Hippocampal formation (tissue), 2 donors: ENCODE measurements at regions not wholly inside any gene's neighbourhood (a gene's known extent, or its start where the extent isn't known, plus 50 kb on each side); places are given as distances from the start of the nearest gene placed in this dataset.

Source experiments
- DNase-seq, 2 donors: peaks; one replicate each; lab custom pipeline; 2025; lab: John Stamatoyannopoulos, UW

DNA sequence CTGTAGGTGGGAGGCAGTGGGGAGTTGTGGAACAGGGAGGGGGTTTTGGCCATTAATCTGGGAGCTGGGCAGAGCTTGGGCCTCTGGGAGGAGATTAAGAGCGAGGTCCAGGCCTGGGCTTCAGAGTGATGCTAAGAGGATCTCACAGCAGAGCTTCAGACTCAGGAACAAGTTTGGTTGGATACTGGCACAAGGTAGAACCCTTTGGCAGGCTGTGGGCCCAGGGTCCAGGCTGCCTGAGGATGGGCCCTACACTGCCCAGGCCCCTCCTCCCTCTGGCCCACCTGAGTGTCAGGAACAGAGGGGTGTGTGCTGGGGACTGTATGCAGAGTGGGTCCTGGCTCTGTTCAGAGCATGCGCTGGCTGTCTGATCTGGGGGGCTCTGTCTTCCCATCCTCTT lies 334.9 kb downstream of the CYP26B1 start:
- DNase-seq: no peak

DNA sequence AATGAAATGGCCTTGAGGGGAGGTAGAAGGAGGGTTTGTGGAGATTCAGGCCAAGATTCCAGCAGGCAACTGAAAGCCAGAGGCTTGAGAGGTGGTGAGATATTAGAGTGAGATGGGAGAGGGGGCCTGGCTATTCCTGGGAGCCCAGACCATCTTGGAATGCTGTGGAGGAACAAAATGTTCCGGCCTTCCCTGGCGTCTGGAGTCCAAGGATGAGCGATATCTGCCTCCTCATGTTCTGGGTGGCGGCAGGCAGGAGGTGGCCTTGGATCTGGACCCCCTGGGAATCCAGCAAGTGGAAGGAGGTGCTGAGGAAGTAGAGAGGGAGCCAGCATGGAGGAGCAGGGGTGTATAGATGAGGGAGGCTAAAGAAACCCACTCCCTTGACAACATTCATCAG lies 335.9 kb downstream of the CYP26B1 start:
- no peak for DNase-seq

DNA sequence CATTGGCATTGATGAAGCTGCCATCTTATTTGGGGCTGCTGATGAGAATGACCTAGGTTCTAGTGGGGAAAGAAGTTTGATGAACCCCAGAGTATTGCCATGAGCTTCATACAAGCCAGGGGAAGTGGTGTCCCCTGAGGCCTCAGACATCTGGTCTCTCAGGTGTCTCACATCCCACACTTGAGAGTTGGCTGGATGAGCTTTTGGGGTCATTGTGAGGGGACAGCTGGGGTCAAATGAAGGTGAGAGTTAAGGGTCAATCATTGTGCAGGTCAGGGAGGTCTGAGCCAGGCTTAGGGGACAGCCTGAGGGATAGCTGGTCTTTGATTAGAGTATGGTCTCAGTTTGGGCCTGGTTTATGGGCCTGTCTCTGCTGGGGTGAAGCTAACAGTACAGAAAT lies 336.5 kb downstream of the CYP26B1 start:
- no peak for DNase-seq

DNA sequence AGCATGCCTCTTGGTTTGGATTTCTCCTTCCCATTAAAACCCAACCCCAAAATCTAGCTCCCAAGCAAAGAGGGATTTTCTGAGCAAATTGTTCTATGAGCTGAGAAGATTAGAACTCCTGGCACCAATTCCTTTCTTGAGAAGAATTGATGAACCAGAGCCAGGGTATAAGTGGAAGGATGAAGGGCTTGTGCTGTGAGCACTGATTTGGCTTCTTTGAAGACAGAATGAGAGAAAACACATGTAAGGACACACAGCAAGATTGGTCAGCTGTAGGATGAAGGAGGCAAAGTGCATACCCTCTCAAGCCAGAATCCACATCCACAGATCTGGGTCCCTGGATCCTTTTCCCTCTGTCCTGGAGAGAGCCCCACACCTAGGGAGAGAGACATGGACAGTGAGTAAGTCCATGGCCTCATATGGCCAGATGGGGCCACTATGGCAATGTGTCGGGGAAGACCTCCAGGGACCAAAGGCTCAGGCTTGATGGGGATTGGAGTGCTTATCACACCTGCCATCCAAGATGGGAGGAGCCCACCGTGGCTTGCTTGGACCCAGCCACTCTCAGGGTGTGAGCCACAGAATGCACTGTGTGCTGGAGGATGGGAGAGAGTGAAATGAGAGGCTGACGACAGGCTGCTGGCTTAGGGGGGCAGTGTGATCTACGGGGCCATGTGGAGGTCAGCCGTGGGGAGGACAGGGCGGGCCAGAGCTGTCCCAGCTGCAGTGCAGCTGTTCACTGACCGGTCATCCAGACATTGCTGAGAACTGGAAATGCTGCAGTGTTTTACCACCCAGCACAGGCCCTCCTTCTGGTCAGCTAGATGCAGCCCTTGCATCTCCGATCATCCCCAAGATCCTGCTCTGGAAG lies 339.8 kb downstream of the CYP26B1 start:
- no peak for DNase-seq

DNA sequence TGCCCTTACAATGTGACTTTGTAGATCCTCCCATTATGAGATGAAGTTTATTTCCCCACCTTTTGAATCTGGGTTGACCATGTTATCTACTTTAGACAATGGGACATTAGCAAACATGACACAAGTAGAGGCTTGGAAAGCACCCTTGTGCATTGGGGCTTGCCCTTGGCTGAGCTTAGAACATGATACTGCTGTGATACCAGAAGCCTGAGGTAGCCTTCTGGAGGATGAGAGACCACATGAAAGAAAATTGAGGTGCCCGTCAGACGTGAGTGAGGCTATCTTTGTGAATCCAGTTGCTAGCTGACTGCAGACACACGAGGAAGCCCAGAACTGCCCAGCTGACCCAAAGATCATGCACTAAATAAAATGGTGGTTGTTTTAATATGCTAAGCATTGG lies 341.2 kb downstream of the CYP26B1 start:
- no peak for DNase-seq

DNA sequence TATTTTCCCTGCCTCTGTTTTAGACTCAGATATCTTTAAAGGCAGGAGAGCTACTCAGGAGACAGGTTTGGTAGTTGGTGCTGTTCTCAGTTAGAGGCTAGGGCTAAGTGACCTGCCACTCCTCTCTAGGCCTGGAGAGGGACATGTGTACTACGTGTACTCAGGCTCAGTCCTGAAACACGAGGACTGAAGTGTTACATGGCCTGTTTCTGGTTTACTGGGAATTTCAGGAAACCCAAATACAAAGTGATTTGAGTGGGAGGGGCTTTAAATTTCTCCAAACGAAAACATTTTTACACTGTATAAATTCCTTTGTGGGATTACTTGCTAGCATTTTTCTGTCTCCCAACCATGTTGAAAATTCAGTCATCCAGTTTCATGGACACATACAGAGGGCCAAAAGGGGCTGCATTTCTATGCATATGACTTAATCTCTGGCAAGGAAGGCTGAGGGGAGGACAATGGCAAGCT lies 343.3 kb downstream of the CYP26B1 start:
- DNase-seq: no peak

DNA sequence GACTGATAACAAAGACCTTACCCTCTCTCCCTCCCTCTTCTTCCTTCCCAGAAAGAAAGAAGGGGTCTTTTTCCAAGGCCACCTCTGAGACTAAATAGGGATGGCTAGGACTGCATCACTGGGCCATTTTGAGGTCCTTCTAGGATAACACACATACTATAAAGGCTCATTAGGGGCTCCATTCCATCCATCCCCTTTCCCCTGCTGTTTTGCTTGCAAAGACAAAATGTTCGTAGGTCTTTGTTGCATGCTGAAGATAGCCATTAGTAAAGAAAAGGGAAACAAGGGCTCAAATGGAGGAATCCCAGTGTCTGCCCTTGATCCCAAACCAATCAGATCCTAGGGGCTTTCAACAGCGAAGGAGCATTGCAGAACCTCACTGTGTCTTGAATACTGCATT lies 344.3 kb downstream of the CYP26B1 start:
- DNase-seq: no peak

DNA sequence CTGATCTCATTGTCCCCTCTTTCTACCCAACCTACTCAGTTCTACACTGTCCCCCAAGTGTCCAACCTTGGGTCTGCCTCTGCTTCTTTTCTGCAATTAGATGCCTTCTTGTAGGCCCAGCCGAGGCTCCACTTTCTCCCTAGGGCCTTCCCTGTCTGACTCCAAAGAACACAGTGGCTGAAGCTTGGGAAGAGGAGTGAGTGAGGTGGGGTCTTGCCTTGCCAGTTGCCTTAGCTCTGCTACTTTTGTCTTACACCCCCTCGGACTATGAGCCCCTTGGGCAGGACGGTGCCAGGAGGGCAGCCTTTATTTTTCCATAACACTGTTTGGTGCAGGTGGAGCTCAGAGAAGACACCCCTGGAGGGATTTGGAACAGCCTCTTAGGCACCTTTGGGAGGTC lies 345.1 kb downstream of the CYP26B1 start:
- no peak for DNase-seq

DNA sequence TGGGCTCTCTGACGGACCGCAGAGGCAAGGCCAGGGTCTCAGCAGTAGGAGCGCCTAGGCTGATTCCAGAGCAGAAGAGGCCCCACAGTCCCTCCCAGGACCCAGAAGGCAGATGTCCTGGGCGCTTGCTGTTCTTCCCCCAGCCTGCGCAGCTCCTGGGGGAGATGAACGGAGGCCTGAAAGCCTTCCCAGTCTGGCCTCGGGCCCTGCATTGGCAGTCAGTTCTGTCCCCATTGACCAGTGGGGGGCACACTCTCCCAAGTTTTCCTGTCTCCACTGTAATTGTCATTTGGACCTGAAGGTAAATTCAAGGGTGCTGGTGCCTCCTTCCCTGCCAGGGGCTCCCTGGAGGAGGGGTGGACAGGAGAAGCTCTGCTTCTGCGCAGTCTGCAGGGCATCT lies 345.7 kb downstream of the CYP26B1 start:
- DNase-seq: peak; percentile 8 to 52

DNA sequence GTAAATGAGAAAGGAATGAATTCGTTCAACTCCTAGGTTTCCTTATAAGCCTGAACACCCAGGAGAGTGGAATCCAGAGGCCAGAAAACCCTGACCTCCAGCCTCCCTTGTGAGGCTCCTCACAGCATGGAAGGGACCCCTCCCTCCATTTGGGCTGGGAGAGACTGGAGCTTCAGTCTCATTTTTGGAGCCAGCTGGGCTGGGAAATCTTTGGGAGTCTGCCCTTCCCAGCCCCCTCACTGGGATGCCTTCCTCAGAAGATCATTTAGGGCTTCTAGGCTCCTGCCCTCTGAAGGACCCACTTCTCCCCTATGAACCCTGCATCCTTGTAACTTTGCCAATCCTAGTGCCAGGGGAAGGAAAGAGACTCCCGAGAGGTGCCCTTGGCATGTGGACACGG lies 346.1 kb downstream of the CYP26B1 start:
- no peak for DNase-seq

DNA sequence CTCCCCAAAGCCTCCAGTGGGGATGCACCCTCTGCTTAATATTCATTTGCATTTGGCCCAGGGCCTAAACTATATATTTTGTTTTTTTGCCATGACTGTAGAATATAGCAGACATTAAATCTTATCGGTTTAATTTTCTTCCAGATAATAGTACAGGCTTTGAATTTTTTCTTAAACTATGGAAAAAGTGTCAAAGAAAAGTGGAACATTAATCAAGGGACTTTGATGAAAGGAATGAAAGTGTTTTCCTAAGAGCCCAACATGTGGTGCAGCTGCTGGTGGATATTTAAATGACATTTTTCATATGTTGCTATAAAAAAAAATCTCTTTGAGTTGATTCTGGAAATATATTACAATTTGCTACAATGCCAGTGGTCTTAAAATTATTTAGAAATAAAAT lies 346.8 kb downstream of the CYP26B1 start:
- no peak for DNase-seq

DNA sequence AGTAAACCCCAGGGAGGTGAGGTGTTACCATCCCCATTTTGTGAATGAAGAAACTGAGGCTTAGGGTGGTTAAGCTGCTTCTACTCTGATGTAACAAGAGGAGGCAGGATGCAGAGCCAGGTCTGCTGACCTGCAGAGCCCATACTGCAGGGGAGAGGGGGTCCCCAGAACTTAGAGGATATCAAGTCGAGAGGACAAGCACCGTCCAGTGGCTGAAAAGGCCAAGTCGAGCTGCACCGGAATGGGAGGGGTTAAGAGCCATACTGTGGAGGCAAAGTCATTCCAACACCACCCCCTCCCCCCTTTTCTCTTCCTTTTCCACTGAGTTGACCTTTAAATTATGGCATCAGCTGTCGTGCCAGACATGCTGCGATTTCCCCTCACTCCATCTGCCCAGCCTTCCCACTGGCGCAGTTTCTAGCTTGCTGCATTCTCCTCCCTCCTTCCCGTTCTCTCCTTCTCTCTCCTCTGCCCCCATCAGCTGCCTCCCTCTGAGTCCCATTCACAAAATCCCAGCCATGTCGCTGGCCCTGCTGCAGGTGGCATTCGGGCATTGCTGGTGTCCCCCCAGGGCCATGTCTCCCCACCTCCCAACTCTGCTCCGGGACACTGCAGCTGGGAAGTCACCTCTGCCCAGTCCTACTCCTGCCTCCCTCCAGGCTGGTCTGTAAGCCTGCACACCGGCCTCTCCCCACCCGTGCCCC lies 346.9 kb downstream of the DYSF start:
- DNase-seq: peak in 1 of 2 donors; percentile 1

DNA sequence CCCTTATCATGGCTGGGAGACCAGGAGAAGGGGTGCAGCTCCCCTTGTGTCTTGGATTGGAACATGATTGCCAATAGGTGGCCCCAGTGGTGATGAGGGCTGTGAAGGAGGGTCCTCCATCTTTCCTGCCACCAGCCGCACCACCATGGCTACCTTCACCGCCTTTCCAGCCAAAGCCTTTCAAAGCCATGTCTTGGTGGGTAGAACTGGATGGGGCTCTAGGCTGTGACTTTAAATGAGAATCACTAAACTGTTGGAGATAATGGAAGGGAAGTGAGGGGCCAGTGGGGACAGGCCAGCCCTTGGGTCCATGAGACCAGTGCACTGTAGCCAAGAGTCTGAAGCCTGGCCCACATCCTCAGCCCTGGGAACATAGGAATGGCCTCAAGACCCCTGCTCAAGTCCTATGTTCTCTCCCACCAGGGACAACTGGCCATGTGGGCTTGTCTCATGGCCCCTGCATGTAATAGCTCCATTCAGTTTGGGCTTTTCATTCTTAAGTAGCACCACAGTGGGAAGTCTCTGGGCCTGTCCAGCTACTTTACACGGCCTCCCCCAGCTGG lies 345.7 kb downstream of the DYSF start:
- DNase-seq: no peak

DNA sequence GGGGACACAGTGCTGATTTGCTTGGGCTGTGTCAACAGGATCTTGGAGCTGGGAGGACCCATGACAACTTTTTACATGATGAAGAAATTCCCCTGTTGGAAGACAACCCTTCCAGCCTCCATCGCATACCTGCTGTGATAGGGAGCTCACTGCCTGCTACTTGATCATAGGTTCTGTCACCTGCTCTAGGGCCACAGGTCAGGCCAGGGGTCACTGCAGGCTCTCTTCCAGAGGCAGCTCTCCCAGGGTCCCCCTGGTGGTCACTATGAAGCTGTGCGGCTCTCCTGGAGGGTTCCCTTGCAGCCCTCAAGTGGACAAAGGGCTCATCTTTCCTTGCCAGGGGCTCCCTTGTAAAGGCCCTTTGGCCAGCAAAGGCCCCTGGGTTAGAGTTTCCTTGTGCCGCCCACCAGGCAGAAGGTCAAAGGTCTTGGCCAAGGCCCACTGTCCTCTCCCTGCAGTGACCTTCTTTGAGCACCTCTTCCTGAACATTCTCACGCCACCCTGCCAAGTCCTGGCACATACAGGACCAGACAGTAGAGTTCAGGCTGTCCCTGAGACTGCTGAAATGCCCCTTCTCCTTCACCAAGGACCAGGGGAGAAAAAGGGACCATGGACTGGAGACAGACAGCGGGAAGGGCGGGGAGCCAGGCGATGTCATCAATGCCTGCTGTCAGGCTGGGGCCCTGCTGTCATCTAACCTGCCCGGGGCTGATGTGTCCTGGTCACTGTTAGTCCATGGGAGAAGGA lies 345.1 kb downstream of the DYSF start:
- no peak for DNase-seq

DNA sequence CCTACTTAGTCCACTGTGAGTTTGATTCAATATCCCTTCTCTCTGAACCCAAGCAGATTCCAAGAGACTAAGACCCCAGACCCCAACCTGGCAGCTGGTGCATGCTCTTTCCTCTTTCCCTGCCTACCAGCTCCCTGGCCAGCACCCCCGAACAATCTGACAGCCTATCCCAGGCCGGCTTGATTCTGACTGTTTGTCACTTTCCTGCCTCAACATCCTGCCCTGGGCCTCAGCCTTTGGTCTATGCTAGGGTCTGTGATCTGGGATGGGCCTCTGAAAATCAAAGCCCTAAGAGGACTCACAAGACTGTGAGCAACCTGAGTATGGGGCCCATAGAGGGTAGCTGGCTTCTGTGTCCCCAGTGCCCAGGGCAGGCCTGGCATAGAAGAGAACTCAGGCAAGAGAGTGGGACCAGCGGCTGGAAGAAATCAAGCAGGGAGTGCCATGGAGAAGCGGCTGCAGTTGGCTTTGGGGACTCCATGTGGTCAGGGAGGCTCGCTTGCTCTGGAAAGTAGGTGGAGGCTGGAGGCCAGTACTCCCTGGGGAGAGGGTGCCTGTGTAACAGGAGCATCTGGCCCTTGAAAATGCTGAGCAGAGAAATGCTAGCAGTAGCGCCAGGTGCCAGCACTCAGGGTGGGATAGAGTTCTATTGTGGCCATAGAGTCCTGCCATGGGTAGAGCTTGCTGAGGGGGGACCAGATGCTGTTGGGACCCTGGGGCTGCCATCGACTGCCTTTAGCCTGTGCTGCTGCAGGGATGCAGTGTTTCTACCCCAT lies 343.9 kb downstream of the DYSF start:
- DNase-seq: no peak

DNA sequence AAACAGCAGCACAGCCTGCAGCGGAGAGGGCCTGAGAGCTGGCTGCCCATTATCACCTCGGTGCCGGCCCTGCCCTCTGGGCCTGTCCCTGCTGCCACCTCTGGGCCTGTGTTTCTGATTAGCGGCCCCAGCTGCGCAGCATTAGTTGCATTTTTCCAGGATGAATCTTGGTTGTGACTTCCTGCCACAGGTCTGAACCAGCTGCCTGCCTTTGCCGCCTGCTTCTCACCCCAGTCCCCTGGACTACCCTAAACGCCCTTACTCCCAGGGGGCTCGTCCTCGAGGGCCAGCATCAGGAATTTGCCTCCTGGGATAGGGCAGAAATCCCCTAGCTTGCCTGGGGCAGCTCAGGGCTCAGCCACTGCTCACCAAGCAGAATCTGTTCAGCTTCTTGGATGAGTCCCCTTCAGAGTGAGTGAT lies 342.8 kb downstream of the DYSF start:
- no peak for DNase-seq

DNA sequence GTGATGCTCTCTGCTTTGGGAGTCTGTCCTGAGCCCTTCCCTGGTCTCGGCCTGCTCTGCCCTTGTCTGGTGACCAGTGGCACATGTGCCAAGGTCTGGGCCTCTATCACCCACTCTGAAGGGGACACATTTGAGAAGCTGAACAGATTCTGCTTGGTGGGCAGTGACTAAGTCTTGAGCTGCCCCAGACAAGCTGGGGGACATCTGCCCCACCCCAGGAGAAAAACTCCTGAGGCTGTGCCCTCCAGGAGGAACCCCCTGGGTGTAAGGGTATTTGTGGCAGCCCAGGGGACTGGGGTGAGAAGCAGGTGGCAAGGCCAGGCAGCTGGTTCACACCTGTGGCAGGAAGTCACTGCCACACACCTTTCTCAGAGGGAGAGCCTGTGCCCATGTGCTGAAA lies 342.1 kb downstream of the DYSF start:
- DNase-seq: no peak

DNA sequence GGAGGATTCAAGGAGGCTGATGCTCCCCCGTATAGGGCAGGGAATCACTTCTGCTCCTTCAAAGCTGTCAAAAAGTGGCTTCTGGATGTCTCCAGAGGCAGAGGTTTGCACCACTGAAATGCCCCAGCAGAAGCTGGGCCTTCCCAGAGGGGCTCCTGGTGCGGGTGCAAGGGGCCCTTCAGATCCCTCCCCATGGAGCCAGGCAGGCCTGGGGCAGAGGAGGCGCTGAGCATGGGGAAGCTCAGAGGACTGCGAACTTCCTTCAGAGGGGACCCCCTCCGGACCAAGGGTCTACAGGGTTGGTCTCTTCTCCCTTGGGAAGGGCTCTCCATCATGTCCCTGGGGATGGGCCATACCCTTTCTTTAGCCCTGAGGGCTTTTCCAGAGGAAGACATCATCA lies 341.2 kb downstream of the DYSF start:
- DNase-seq: no peak

DNA sequence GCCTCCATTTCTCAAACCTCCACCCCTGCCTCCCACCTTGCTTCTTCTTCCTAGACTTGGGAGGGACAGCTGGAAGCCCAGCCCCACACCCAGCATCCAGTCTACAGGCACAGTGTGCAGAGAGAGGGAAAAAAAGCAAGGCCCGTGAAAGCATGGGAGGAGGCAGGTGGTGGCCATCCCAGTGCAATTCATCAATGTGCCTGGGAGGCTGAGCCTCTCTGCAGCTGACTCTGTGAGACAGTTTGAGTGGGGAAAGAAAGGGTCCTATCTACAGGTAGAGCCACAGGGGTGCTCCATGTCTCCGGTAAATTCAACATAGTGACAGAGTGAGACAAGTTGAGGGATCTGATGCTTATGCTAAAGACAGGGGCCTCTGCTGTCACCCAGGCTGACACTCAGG lies 340.6 kb downstream of the DYSF start:
- DNase-seq: no peak

DNA sequence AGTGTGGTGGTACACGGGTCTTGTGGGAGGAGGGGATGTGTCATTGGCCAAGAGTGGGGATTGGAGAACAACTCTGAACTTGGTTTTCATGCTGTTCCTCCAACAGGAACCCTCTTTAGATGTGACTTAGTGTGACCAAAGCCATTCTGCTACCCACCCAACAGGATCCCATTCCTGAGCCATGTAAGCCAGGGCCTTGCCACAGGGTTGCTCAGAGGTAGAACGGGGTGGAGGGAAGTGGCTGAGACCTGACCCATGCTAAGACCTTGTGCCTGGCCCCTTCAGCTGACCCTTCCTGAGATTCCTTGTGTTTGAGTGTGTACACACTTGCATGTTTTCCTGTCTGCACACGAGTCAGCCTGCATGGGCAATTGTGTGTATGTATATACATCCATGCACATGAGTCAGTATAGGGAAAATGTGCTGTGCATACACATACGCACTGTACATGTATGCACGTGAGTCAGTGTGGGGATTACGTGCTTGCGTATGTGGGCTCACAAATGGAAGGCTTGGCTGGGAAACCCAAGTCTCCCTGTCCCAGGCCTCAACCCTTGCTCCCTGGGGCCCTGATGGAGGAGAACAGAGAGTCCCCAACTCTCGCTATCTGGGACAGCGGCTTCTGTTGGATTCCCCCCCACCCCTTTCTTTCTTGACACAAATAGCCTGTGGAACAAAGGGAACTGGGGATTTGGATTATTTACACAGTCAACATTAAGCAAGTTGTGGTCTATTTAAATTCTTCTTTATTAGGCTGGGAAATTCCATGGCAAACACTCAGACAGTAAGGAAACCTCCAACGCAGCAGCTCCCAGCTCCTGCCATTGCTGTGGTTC lies 339.8 kb downstream of the DYSF start:
- no peak for DNase-seq
